T-helper 22 cell (primary cell): ENCODE measurements at regions not wholly inside any gene's neighbourhood (a gene's known extent, or its start where the extent isn't known, plus 50 kb on each side); places are given as distances from the start of the nearest gene placed in this dataset.

ENCODE experiments used
- DNase-seq: peaks from one replicate; pipeline ENCODE4 v3.0.0-alpha.2; 2020; ENCODE audit warnings: low read depth

DNA sequence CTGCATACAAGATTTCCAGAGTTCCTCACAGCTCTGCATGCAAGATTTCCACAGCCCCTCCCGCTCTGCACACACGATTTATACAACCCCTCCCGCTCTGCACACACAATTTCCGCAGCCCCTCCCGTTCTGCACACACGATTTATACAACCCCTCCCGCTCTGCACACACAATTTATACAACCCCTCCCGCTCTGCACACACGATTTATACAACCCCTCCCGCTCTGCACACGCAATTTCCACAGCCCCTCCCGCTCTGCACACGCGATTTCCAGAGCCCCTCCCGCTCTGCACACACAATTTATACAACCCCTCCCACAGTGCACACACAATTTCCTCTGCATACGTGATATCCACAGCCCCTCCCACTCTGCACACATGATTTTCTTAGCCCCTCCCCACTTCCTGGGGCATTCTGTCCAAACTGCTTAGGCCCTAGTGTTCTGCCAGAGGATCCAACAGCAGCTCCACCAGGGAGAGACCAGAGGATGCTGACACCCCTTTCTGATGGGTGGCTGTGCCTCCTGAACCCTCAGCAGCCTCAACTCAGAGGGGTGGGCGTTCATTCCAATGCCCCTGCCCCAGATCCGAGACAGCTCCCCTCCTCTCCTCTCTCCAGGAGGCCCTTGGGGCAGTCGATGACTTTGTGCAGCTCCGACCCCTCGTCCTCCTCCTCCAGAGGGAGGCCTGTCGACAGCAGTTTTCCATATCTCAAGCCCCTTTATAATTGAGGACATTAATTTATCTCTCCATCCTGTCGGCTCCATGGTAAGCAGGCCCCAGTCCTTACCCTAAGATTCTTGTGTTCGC, 671.7 kb downstream of the BRD1 start:
- no peak for DNase-seq

GRCh38 chr22:49155039-49155769, 672.5 kb downstream of the BRD1 start:
- DNase-seq: no peak

DNA sequence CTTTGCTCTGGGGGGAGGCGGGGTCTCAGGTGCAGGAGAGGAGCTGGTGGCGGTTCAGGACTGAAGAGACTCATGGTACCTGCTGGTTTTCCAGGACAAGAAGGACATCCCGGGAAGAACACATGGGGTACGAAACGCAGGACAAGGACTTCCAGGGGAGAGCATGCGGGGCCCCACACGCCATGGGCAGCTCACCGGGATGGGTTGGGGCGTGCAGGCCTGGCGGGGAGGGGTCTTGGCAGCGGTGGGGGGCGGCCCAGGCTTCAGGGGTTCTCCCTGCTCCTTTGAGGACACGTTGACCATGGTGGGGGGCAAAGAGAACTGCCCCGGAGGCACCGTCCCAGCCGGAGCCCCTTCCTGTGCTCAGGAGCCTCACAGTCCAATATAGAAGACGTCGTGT, 673.2 kb downstream of the BRD1 start:
- no peak for DNase-seq

- no peak for DNase-seq
Observed at GRCh38 chr22:49153921-49154320, 673.8 kb downstream of the BRD1 start.

DNA sequence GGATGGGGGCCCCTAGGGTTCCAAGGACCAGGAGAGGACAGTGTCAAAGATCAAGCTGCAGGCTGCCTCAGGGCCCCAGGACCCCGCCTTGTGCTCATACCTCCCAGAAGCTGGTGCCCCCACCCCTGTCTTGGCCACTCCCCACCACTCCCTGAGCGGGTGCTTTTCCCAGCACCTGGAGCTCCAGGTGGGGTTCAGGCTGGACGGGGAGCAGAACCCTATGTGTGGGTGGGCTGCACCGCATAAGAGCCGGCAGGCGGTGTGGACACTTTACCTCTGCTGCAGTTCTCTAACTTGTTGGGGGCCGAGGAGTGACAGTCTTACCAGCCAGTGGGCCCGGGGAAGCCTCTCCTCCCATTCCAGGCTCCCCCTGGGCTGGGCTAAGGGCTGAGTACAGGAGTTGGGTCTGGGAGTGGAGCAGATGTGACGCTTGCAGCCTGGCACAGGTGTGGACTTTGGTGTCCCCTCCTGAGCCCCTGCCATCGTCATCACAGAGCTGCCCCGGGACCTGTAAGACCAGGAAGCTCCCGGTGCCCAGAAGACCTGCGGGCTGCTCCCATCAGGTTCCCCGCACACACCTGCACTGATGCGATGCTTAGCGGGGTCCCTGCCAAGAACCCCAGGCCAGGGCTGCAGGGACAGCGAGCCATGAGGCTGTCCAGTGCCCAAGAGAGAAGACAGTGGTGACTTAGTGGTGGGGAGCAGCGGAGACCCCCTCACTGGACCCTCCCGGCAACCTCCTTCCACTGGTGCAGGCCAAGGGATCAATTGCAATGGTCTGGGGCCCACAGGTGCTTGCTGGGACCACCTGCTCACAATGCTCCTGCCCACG, 674.5 kb downstream of the BRD1 start:
- DNase-seq: no peak

GRCh38 chr22:49152127-49152938, 675.3 kb downstream of the BRD1 start:
- DNase-seq: no peak

DNA sequence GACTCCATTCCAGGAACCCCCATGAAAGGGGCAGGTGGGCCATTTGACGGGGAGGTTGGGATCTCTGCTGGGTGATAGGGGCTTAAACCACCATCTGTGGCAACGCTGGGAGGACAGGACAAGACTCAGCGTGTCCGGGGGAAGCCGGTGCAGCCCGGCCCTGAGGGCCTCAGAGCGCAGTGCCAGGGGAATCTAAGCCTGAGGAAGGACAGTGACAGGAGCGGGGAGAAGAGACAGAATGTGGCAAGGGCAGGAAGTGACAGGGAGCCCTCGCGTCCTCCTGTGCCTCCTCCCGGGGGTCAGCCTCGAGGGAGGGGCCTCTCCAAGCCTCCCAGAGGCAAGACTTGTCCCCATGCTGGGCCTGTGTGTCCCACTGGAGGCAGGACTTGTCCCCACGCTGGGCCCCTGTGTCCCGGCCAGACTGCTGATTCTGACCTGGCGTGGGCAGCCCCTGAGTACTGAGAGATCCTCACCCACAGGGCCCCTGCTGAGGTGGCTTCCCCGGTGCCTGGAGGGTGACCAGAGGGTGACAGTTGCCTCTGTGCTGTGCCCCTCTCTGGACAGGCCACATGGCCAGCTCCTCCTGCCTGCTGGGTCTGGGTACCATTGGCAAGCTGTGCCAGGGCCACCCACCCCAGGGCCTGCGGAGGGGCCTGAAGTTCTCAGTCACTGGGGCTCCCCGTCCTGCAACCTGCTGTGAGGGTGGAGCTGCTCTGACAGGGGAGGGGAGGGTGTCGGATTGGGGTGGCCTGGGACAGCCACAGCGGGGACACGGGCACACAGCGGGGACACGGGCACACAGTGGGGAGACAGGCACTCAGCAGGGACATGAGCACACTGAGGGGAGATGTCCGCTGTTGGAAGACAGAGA, 676.2 kb downstream of the BRD1 start:
- no peak for DNase-seq

GRCh38 chr22:49150801-49151221, 676.9 kb downstream of the BRD1 start:
- no peak for DNase-seq

DNA sequence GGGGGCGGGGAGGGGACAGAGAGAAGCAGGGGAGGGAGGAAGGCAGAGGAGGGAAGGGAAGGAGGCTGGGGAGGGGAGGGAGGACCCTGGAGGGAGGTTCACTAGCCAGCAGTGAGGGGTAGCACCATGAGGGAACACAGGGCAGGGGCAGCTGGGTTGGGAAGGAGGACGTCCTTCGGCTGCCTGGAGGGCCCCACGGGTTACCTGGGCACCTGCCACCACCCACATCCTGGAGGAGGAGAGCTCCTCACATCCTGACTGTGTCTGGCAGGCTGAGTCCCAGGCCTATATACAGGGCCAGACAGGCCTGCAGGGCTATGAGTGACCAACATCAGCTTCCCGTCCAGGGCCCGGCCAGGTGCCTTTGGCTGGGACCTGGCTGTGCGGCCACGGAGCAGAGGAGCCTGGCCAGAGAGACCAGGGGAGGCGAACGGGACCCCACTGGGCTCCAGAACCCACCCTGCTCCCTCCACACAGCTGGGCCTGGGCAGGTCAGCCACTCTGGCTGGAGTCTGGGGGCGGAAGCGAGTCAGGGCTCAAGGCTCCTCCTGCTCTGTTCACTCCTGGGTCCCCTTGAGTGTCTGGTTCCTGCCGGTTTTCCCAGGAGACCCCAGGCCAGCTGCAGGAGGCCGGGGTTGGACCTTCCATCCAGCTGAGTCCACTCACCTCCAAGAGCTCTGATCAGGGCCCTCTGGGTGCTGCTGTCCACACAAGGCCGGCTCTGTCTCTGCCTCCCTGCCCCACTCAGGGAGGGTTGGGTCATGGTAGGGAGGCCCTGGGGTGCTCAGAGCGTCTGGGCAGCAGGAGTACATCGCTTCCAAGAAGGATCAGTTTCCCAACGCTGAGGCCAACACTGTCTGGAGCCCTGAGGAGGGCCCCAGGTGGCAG, 677.7 kb downstream of the BRD1 start:
- DNase-seq: no peak

GRCh38 chr22:49148895-49149418, 678.7 kb downstream of the BRD1 start:
- DNase-seq: no peak

GRCh38 chr22:49147617-49148175, 680.0 kb downstream of the BRD1 start:
- DNase-seq: no peak

DNA sequence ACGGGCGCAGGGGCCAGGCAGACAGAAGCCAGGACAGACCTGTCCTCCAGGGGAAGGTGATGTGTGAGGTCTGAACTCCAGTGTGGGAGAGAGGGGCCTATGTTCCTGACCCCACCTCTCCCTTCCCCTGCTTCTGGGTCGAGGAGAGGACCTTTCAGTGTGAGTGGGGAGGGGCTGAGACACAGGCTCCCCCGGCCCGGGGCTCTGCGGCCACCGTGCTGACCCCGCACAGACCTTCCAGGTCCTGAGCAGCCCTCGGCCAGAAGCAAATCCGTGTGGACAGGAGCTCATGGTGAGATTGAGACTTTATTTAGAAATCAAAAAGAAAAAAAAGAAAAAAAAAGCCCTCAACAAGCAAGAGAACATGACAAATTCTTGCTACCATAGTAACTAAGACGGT, 680.5 kb downstream of the BRD1 start:
- DNase-seq: no peak

GRCh38 chr22:49146511-49146910, 681.2 kb downstream of the BRD1 start:
- DNase-seq: no peak

DNA sequence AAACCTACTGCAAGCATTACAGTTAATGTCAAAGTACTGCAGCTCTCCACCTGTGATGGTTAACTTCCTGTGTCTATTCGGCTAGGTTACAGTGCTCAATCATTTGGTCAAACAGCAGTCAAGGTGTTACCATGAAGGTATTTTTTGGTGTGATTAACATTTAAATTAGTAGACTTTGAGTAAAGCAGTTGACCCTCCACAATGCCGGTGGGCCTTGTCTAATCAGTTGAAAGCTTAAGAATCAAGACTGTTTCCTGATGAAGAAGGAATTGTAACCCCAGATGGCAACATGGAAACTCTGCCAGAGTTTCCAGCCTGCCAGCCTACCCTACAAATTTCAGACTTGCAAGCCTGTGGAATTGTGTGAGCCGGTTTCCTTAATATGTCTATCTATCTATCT, 683.9 kb downstream of the BRD1 start:
- DNase-seq: no peak

- no peak for DNase-seq
Observed at GRCh38 chr22:49142891-49143290, 684.8 kb downstream of the BRD1 start.

DNA sequence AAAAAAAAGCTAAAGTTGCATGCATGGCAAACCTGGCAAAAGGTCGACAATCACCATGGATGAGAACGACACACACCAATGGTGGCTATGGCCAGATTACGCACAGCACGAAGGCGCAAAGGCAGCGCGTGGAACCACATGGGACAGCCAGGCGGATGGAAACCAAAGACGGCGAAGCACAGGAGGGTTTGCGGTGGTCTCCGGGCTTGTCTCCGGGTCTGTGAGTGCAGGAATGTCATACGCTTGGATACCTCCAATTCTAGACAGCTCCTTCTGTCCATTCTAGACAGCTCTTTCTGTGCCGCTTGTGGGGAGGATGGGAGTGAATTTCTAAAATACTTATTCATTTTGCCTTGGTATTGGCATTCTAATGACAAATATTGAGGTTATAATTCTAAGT, 685.4 kb downstream of the BRD1 start:
- DNase-seq: no peak

DNA sequence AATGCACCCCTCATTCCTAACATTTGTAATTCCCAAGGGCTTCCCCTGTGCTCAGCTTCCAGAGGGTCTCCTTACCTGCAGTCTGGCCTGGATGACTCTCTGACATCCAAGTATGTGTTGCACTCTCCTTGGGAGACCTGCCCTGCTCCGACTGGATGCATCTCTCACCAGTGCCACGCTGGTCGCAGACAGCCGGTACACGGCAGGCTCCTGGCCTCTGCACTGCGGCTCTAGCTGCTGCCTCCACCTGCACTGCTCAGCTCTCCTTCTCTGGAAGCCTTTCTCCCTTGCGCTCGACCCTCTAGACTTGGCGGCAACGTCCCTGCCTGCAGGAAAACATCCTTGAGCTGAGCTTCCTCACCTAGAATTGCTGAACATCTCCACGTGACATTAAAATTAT, 685.9 kb downstream of the BRD1 start:
- DNase-seq: no peak

DNA sequence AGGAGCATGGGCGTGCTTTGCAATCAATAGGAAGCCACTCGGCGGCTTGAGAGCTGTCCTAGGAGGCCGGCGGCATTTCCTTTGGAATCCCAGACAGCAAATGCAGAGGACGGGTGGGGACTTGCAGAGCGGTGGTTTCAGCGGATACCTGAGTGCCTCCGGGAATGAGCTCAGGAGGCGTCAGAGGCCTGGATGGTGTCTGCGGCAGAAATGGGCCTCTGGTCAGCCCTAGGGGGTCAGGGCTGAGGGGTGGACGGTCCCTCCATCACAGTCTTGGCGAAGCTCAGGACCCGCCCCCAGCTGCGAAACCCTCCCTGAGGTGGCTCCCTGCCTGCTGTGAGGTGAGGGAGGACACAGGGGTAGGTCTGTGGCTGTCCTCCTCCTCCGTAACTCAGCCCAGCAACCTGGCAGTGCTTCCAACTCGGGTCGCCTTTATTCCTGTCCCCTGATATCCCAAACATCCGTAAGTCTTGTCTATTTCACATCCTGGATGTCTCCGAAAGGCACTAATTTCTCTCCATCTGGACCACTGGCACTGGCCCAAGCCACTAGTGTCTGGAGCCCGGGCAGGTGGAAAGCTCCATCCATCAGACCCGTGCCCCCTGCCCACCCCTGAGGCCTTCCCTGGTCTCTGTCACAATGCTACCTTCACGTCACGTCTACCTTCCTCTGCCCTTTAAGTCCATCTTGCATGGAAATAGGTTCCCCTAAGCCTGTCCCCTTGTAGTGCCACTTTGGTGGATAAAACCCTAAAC, 686.6 kb downstream of the BRD1 start:
- no peak for DNase-seq
